ENCODE measurements at regions not wholly inside any gene's neighbourhood (a gene's known extent, or its start where the extent isn't known, plus 50 kb on each side); places are given as distances from the start of the nearest gene placed in this dataset.

- Histone ChIP-seq H3K4me3 (no peak overlapping the region), H3K9me3 (no peaks in the 10 kb centered on the region), H3K4me1 (no peaks in the 10 kb centered on the region), H3K36me3 (no peaks in the 10 kb centered on the region), H3K27ac (no peak overlapping the region), H3K27me3 (no peaks in the 10 kb centered on the region)
- TF ChIP-seq CTCF (IDR thresholded peaks at IDR 0.05) (no peak), POLR2A (IDR thresholded peaks at IDR 0.05) (no peak)
- no peak for DNase-seq
Measured at GRCh38 chr11:95330302-95330701, 99.3 kb upstream of the SESN3 start.

- Histone ChIP-seq H3K4me1 (no peaks in the 10 kb centered on the region), H3K9me3 (no peaks in the 10 kb centered on the region), H3K27ac (no peak overlapping the region), H3K4me3 (no peak overlapping the region), H3K36me3 (no peaks in the 10 kb centered on the region), H3K27me3 (no peaks in the 10 kb centered on the region)
- no peak for DNase-seq
- TF ChIP-seq CTCF (IDR thresholded peaks at IDR 0.05) (no peak), POLR2A (IDR thresholded peaks at IDR 0.05) (no peak)
Measured at GRCh38 chr11:95327273-95327948, 96.4 kb upstream of the SESN3 start.

GRCh38 chr11:95325777-95326258, 94.8 kb upstream of the SESN3 start:
- H3K27ac ChIP-seq: no peak overlapping the region
- H3K9me3 ChIP-seq: no peaks in the 10 kb centered on the region
- TF ChIP-seq CTCF (IDR thresholded peaks at IDR 0.05) (no peak), POLR2A (IDR thresholded peaks at IDR 0.05) (no peak)
- no peaks in the 10 kb centered on the region for H3K36me3 ChIP-seq
- no peak for DNase-seq
- H3K4me1 ChIP-seq: no peaks in the 10 kb centered on the region
- no peaks in the 10 kb centered on the region for H3K27me3 ChIP-seq
- H3K4me3 ChIP-seq: no peak overlapping the region

GRCh38 chr11:95324826-95325225, 93.8 kb upstream of the SESN3 start:
- H3K27me3 ChIP-seq: no peaks in the 10 kb centered on the region
- H3K9me3 ChIP-seq: no peaks in the 10 kb centered on the region
- H3K4me1 ChIP-seq: no peaks in the 10 kb centered on the region
- TF ChIP-seq CTCF (IDR thresholded peaks at IDR 0.05): no peak
- no peak overlapping the region for H3K27ac ChIP-seq
- no peak overlapping the region for H3K4me3 ChIP-seq
- no peak for DNase-seq
- no peaks in the 10 kb centered on the region for H3K36me3 ChIP-seq

GRCh38 chr11:95322539-95322938, 91.5 kb upstream of the SESN3 start:
- Histone ChIP-seq H3K27ac (no peak overlapping the region), H3K36me3 (no peaks in the 10 kb centered on the region), H3K4me3 (no peak overlapping the region), H3K9me3 (no peaks in the 10 kb centered on the region), H3K27me3 (no peaks in the 10 kb centered on the region), H3K4me1 (no peaks in the 10 kb centered on the region)
- TF ChIP-seq CTCF (IDR thresholded peaks at IDR 0.05): no peak
- TF ChIP-seq POLR2A (IDR thresholded peaks at IDR 0.05): no peak
- no peak for DNase-seq

DNA sequence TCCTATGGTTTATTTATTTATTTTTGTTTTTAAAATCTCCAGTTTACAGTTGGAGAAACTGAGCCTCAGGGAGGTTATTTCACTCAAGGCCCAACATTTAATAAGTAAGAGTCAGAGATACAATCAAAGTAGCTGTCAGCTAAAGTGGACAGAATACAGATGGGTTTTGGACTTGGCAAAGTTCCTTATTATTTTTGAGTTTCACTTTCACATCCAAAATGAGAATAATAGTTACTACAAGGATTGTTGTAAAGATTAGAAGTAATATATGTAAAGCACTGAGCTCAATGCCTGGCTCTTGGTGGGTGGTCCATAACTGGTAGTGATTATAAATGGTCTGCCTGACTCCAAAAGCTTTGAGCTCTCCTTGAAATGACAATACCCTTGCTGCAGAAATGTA, 87.5 kb upstream of the SESN3 start:
- Histone ChIP-seq H3K9me3 (no peaks in the 10 kb centered on the region), H3K27me3 (no peaks in the 10 kb centered on the region), H3K4me3 (no peak overlapping the region), H3K36me3 (no peaks in the 10 kb centered on the region), H3K27ac (no peak overlapping the region), H3K4me1 (no peaks in the 10 kb centered on the region)
- DNase-seq: no peak
- TF ChIP-seq CTCF (IDR thresholded peaks at IDR 0.05) (no peak), POLR2A (IDR thresholded peaks at IDR 0.05) (no peak)

Data from Peyer's patch (tissue), 4 donors.